ENCODE measurements at regions not wholly inside any gene's neighbourhood (a gene's known extent, or its start where the extent isn't known, plus 50 kb on each side); places are given as distances from the start of the nearest gene placed in this dataset.

DNA sequence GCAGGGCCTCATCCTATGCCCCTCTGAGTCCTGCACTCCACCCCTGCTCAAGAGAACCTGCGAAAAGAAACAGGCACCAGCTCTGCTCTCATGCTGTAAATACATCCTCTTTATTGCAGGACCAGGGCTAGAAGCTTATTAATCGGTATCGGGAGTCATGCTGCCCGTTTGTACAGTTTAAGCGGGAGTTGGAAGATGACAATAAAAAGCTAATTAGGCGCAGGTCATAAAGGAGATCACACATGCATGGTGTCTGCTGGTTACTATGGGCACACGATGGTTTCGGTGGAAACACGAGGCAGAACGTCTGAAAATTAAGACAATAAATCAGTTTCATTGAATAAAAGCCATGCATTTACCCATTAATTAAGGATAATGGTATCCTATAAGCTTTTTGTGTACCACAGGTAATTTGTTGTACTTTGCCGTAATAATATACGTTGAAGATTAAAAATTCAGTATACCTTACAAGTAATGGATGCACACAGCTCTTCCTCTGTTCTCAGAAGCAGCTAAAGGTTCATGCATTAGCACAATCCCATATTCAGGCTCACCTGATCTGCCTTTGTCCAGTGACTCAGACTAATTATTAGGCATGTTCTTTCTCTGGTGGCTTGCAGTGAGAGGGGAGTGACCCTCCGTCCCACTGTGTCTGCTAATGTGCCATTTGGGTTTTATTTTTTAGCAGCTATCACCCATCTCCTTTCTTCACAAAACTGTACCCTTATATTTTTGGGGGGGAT lies 406.0 kb downstream of the TSHZ3 start:
- H2AFZ ChIP-seq (ENCODE audit: low read length) = no peak overlapping the region
- H3K9me3 ChIP-seq (replicated peaks; ENCODE audit: insufficient read depth, low read length) = no peaks in the 10 kb centered on the region
- no peaks in the 10 kb centered on the region for H3K4me1 ChIP-seq (ENCODE audit: low read length)
- H4K20me1 ChIP-seq (ENCODE audit: insufficient read depth, low read length) = no peaks in the 10 kb centered on the region
- H3K27me3 ChIP-seq (replicated peaks; ENCODE audit: insufficient read depth, low read length) = peaks cover 3% of the 10 kb centered on the region; the same call in 1 of the 2 replicates
- H3K9ac ChIP-seq (ENCODE audit: low read length) = no peak overlapping the region
- no peaks in the 10 kb centered on the region for H3K36me3 ChIP-seq (replicated peaks; ENCODE audit: insufficient read depth, low read length)
- H3K9me2 ChIP-seq (replicated peaks; ENCODE audit: insufficient read depth, low read length) = no peaks in the 10 kb centered on the region
- no peak overlapping the region for H3K4me3 ChIP-seq (ENCODE audit: low read length)
- TF ChIP-seq EZH2 (optimal IDR thresholded peaks at IDR 0.05; ENCODE audit: low read depth, low read length) = no peak
- no peak for TF ChIP-seq EZH2phosphoT487 (IDR thresholded peaks at IDR 0.05; ENCODE audit: low read length)
- TF ChIP-seq, protein P1, sequence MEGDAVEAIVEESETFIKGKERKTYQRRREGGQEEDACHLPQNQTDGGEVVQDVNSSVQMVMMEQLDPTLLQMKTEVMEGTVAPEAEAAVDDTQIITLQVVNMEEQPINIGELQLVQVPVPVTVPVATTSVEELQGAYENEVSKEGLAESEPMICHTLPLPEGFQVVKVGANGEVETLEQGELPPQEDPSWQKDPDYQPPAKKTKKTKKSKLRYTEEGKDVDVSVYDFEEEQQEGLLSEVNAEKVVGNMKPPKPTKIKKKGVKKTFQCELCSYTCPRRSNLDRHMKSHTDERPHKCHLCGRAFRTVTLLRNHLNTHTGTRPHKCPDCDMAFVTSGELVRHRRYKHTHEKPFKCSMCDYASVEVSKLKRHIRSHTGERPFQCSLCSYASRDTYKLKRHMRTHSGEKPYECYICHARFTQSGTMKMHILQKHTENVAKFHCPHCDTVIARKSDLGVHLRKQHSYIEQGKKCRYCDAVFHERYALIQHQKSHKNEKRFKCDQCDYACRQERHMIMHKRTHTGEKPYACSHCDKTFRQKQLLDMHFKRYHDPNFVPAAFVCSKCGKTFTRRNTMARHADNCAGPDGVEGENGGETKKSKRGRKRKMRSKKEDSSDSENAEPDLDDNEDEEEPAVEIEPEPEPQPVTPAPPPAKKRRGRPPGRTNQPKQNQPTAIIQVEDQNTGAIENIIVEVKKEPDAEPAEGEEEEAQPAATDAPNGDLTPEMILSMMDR (IDR thresholded peaks at IDR 0.05; ENCODE audit: low read length) = no peak
- no peaks in the 10 kb centered on the region for H3F3A ChIP-seq (ENCODE audit: insufficient read depth, low read length)
- no peak overlapping the region for H3K4me2 ChIP-seq (ENCODE audit: low read depth, low read length)
- H3K27ac ChIP-seq (ENCODE audit: low read length) = no peak overlapping the region
- H3K79me2 ChIP-seq (ENCODE audit: low read length) = no peaks in the 10 kb centered on the region
- no peak for DNase-seq

DNA sequence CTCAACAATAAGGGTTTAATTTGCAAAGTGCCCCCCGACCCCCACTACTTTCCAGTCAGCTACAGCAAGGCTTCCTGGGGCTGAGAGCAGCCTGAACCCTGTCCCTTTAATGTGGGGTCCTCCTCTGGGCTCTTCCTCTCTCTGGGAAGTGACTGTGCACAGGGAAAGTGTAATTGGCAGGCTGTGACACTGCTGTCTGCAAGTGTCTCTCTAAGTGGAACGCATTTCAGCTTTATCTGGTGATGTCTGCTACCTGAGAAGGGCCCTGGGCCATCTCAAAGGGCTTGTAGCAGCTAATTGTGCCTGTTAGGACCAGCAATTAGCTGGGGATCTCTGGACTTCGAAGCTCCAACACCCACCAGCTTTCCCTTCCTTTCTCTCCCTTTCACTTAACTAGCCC lies 406.6 kb downstream of the TSHZ3 start:
- Histone ChIP-seq H3K9me2 (replicated peaks; ENCODE audit: insufficient read depth, low read length) (no peaks in the 10 kb centered on the region), H3K9me3 (replicated peaks; ENCODE audit: insufficient read depth, low read length) (no peaks in the 10 kb centered on the region), H3K79me2 (ENCODE audit: low read length) (no peaks in the 10 kb centered on the region), H3K4me1 (ENCODE audit: low read length) (no peaks in the 10 kb centered on the region), H3K36me3 (replicated peaks; ENCODE audit: insufficient read depth, low read length) (no peaks in the 10 kb centered on the region), H3K27me3 (replicated peaks; ENCODE audit: insufficient read depth, low read length) (peaks cover 3% of the 10 kb centered on the region; the same call in 1 of the 2 replicates), H3K4me2 (ENCODE audit: low read depth, low read length) (no peak overlapping the region), H3K4me3 (ENCODE audit: low read length) (no peak overlapping the region), H3K9ac (ENCODE audit: low read length) (no peak overlapping the region), H3F3A (ENCODE audit: insufficient read depth, low read length) (no peaks in the 10 kb centered on the region), H4K20me1 (ENCODE audit: insufficient read depth, low read length) (no peaks in the 10 kb centered on the region), H2AFZ (ENCODE audit: low read length) (no peak overlapping the region), H3K27ac (ENCODE audit: low read length) (no peak overlapping the region)
- DNase-seq = no peak
- TF ChIP-seq EZH2 (optimal IDR thresholded peaks at IDR 0.05; ENCODE audit: low read depth, low read length) = no peak
- TF ChIP-seq, protein P1 (IDR thresholded peaks at IDR 0.05; ENCODE audit: low read length) = no peak
- no peak for TF ChIP-seq EZH2phosphoT487 (IDR thresholded peaks at IDR 0.05; ENCODE audit: low read length)

DNA sequence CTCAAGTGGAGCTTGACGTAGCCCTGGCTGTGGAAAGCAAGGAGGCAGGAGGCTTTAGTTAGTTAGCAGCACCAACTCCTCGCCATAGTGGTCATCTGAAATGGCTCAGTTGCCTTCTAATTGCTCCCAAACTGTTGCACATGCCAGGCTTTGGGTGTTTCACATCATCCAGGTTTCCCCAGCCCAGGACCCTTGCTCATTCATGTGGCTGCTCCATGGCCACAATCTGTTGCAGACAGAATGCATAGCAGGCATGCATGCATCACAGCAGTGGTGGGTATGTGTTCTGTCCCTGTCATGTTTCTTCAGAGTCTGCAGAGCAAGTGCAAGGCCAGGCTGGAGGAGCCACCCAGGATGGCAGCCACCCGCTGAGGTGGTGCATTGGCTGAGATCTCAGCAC lies 407.6 kb downstream of the TSHZ3 start:
- peaks cover 3% of the 10 kb centered on the region; the same call in 1 of the 2 replicates for H3K27me3 ChIP-seq (replicated peaks; ENCODE audit: insufficient read depth, low read length)
- no peak overlapping the region for H3K27ac ChIP-seq (ENCODE audit: low read length)
- no peaks in the 10 kb centered on the region for H3F3A ChIP-seq (ENCODE audit: insufficient read depth, low read length)
- no peak overlapping the region for H3K4me3 ChIP-seq (ENCODE audit: low read length)
- no peaks in the 10 kb centered on the region for H3K79me2 ChIP-seq (ENCODE audit: low read length)
- no peaks in the 10 kb centered on the region for H3K36me3 ChIP-seq (replicated peaks; ENCODE audit: insufficient read depth, low read length)
- no peak for TF ChIP-seq EZH2 (optimal IDR thresholded peaks at IDR 0.05; ENCODE audit: low read depth, low read length)
- no peak for TF ChIP-seq EZH2phosphoT487 (IDR thresholded peaks at IDR 0.05; ENCODE audit: low read length)
- TF ChIP-seq, protein P1 (IDR thresholded peaks at IDR 0.05; ENCODE audit: low read length) = no peak
- no peak overlapping the region for H3K4me2 ChIP-seq (ENCODE audit: low read depth, low read length)
- no peaks in the 10 kb centered on the region for H3K9me2 ChIP-seq (replicated peaks; ENCODE audit: insufficient read depth, low read length)
- no peak for DNase-seq
- H3K9ac ChIP-seq (ENCODE audit: low read length) = no peak overlapping the region
- no peaks in the 10 kb centered on the region for H3K9me3 ChIP-seq (replicated peaks; ENCODE audit: insufficient read depth, low read length)
- no peaks in the 10 kb centered on the region for H4K20me1 ChIP-seq (ENCODE audit: insufficient read depth, low read length)
- no peaks in the 10 kb centered on the region for H3K4me1 ChIP-seq (ENCODE audit: low read length)
- H2AFZ ChIP-seq (ENCODE audit: low read length) = no peak overlapping the region

All from MM.1S (cell line).